ENCODE measurements at regions not wholly inside any gene's neighbourhood (a gene's known extent, or its start where the extent isn't known, plus 50 kb on each side); places are given as distances from the start of the nearest gene placed in this dataset.

DNA sequence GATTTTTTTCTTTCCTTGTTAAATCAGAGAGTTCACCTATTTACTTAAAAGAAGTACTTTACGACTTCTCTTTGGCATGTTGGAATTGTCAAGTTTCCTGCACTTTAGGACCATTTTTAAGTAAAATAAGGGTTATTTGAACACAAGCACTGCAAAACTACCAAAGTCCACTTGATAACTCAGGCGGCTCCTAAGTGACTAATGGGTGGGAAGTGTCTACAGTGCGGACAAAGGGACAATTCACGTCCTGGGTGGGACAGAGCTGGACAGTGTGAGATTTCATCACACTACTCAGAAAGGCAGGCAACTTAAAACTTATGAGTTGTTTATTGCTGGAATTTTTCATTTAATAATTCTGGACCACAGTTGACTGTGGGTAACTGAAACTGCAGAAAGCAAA lies 590.2 kb upstream of the UBE2E2 start:
- TF ChIP-seq, protein P1, sequence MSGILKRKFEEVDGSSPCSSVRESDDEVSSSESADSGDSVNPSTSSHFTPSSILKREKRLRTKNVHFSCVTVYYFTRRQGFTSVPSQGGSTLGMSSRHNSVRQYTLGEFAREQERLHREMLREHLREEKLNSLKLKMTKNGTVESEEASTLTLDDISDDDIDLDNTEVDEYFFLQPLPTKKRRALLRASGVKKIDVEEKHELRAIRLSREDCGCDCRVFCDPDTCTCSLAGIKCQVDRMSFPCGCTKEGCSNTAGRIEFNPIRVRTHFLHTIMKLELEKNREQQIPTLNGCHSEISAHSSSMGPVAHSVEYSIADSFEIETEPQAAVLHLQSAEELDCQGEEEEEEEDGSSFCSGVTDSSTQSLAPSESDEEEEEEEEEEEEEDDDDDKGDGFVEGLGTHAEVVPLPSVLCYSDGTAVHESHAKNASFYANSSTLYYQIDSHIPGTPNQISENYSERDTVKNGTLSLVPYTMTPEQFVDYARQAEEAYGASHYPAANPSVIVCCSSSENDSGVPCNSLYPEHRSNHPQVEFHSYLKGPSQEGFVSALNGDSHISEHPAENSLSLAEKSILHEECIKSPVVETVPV (CRISPR knock-in tag; IDR thresholded peaks at IDR 0.05) = no peak
- TF ChIP-seq ZNF565 (CRISPR knock-in tag; conservative IDR thresholded peaks at IDR 0.05; ENCODE audit: low read depth) (no peak), ZNF8 (CRISPR knock-in tag; IDR thresholded peaks at IDR 0.05) (no peak), ZNF70 (CRISPR knock-in tag; IDR thresholded peaks at IDR 0.05) (no peak), PPARA (CRISPR knock-in tag; IDR thresholded peaks at IDR 0.05; ENCODE audit: borderline replicate concordance) (no peak), BACH2 (CRISPR knock-in tag; IDR thresholded peaks at IDR 0.05; ENCODE audit: borderline replicate concordance) (no peak), OSR1 (CRISPR knock-in tag; IDR thresholded peaks at IDR 0.05) (no peak)
- ATAC-seq = no peak

DNA sequence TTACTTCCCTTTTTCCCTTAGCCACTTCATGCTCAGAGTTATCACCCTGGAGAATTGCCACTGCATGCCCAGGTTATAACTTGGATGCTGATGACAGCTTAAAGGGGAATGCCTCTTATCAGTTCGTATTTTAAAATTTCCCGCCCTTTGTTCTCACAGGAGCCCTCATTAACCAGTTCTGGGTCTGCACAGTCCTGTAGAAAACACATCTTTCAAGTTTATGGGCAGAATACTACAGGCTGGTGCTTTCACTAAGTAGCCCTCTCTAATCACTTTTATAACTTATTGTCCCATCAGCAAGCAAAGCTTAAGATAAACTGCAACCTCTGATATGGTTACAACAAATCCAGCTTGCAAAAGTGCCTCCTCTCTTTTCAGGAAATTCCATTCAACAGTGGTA lies 587.3 kb upstream of the UBE2E2 start:
- ATAC-seq = no peak
- TF ChIP-seq, protein P1 (CRISPR knock-in tag; IDR thresholded peaks at IDR 0.05) = no peak
- no peak for TF ChIP-seq TOX (CRISPR knock-in tag; IDR thresholded peaks at IDR 0.05; ENCODE audit: borderline replicate concordance)
- no peak for TF ChIP-seq TCF4 (CRISPR knock-in tag; IDR thresholded peaks at IDR 0.05; ENCODE audit: borderline replicate concordance)
- no peak for TF ChIP-seq ZFP30 (CRISPR knock-in tag; IDR thresholded peaks at IDR 0.05)
- no peak for TF ChIP-seq TSHZ2 (CRISPR knock-in tag; IDR thresholded peaks at IDR 0.05)
- no peak for TF ChIP-seq POU6F1 (CRISPR knock-in tag; IDR thresholded peaks at IDR 0.05; ENCODE audit: borderline replicate concordance, low read depth)
- TF ChIP-seq, protein P2, sequence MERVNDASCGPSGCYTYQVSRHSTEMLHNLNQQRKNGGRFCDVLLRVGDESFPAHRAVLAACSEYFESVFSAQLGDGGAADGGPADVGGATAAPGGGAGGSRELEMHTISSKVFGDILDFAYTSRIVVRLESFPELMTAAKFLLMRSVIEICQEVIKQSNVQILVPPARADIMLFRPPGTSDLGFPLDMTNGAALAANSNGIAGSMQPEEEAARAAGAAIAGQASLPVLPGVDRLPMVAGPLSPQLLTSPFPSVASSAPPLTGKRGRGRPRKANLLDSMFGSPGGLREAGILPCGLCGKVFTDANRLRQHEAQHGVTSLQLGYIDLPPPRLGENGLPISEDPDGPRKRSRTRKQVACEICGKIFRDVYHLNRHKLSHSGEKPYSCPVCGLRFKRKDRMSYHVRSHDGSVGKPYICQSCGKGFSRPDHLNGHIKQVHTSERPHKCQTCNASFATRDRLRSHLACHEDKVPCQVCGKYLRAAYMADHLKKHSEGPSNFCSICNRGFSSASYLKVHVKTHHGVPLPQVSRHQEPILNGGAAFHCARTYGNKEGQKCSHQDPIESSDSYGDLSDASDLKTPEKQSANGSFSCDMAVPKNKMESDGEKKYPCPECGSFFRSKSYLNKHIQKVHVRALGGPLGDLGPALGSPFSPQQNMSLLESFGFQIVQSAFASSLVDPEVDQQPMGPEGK (CRISPR knock-in tag; IDR thresholded peaks at IDR 0.05; ENCODE audit: borderline replicate concordance) = no peak

GRCh38 chr3:22617372-22617771 lies 585.8 kb upstream of the UBE2E2 start:
- no peak for ATAC-seq
- TF ChIP-seq ARNTL (CRISPR knock-in tag; IDR thresholded peaks at IDR 0.05; ENCODE audit: borderline replicate concordance, low read depth) (no peak), ZFP3 (CRISPR knock-in tag; IDR thresholded peaks at IDR 0.05) (no peak), ZNF70 (CRISPR knock-in tag; IDR thresholded peaks at IDR 0.05) (no peak), POU6F1 (CRISPR knock-in tag; IDR thresholded peaks at IDR 0.05; ENCODE audit: borderline replicate concordance, low read depth) (no peak), ZNF8 (CRISPR knock-in tag; IDR thresholded peaks at IDR 0.05) (no peak), ESRRG (CRISPR knock-in tag; IDR thresholded peaks at IDR 0.05) (no peak), BACH2 (CRISPR knock-in tag; IDR thresholded peaks at IDR 0.05; ENCODE audit: borderline replicate concordance) (no peak), GLIS3 (CRISPR knock-in tag; IDR thresholded peaks at IDR 0.05) (no peak), OSR1 (CRISPR knock-in tag; IDR thresholded peaks at IDR 0.05) (no peak), SNAI2 (CRISPR knock-in tag; IDR thresholded peaks at IDR 0.05) (no peak), ZNF565 (CRISPR knock-in tag; conservative IDR thresholded peaks at IDR 0.05; ENCODE audit: low read depth) (no peak)
- TF ChIP-seq, protein P1 (CRISPR knock-in tag; IDR thresholded peaks at IDR 0.05) = no peak

All from SK-N-SH treated with all-trans-retinoic acid at 6 μM for 48 hours (cell line).